Activated CD4-positive, alpha-beta T cell treated with anti-CD3 and anti-CD28 coated beads for 36 hours (primary cell): ENCODE measurements at regions not wholly inside any gene's neighbourhood (a gene's known extent, or its start where the extent isn't known, plus 50 kb on each side); places are given as distances from the start of the nearest gene placed in this dataset.

ENCODE experiments used
- ATAC-seq: fragments of 200-7000 bp; cut with Tn5 transposase; one replicate; pipeline ENCODE4 v1.10.0; 2021; ENCODE audit warnings: mild to moderate bottlenecking, moderate library complexity
- CTCF ChIA-PET: fragments of 350-600 bp; sonication (Branson Sonifier 250); formaldehyde crosslinking; loops from one replicate; lab custom pipeline; 2021; ENCODE audit warnings: antibody characterized with exemption; lab: Charles Lee
- POLR2A ChIA-PET: fragments of 350-600 bp; sonication (Branson Sonifier 250); formaldehyde crosslinking; loops from one replicate; lab custom pipeline; 2021; ENCODE audit warnings: antibody characterized with exemption, inconsistent platforms; lab: Charles Lee
- DNase-seq: peaks from one replicate; pipeline ENCODE4 v3.0.0-alpha.2; 2020
- H3K27ac Mint-ChIP-seq: one replicate; pipeline ENCODE4 v1.8.0; 2021; ENCODE audit warnings: mixed read lengths
- H3K27me3 Mint-ChIP-seq: one replicate; pipeline ENCODE4 v1.8.0; 2021; ENCODE audit warnings: mixed read lengths
- H3K36me3 Mint-ChIP-seq: one replicate; pipeline ENCODE4 v1.8.0; 2021; ENCODE audit warnings: low read depth, mixed read lengths
- H3K4me1 Mint-ChIP-seq: one replicate; pipeline ENCODE4 v1.8.0; 2021; ENCODE audit warnings: mixed read lengths
- H3K4me3 Mint-ChIP-seq: one replicate; pipeline ENCODE4 v1.8.0; 2021; ENCODE audit warnings: mild to moderate bottlenecking, moderate library complexity, mixed read lengths
- H3K9me3 Mint-ChIP-seq: one replicate; pipeline ENCODE4 v1.8.0; 2021; ENCODE audit warnings: low read depth, mixed read lengths
- intact Hi-C, 2 experiments: fragments of 100-400 bp; cut with DNase I in 1 of 2; cut with micrococcal nuclease in 1 of 2; formaldehyde crosslinking; loops; one replicate each; pipeline versions ENCODE4 v1.14.2 to v1.15.1; 2022 to 2024; cut with DNase I, micrococcal nuclease

DNA sequence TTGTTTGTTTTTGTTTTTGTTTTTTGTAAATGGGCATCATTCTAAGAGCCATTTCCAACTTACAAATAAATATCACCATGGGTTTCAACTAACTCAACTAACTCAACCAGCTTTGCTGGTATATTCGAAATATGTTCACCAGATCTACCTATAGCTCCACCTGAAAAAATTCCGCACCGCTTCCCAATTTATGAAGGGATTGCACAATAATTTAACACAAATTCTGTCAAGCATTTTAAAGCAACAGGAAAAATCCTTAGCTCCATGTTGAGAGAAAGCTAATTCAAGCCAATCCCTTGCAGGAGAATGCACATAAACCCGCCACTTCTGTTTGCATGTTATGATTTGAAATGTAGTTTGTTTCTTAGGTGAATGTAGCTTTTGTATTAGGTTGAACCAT lies 417.8 kb downstream of the EFNB2 start:
- H3K36me3 Mint-ChIP-seq = no peaks in the 10 kb centered on the region
- H3K4me1 Mint-ChIP-seq = no peaks in the 10 kb centered on the region
- no peak for DNase-seq
- CTCF ChIA-PET = no interaction called here
- H3K27me3 Mint-ChIP-seq = peaks cover 15% of the 10 kb centered on the region
- POLR2A ChIA-PET = interaction anchor here (0.6 kb wide), 1 partner anchor 59 kb away, joined by 3 read pairs; no protein-coding TSS in a partner anchor
- H3K9me3 Mint-ChIP-seq = no peaks in the 10 kb centered on the region
- ATAC-seq = no peak
- H3K4me3 Mint-ChIP-seq = no peak overlapping the region
- no peak overlapping the region for H3K27ac Mint-ChIP-seq
- intact Hi-C loops = no loop called here

DNA sequence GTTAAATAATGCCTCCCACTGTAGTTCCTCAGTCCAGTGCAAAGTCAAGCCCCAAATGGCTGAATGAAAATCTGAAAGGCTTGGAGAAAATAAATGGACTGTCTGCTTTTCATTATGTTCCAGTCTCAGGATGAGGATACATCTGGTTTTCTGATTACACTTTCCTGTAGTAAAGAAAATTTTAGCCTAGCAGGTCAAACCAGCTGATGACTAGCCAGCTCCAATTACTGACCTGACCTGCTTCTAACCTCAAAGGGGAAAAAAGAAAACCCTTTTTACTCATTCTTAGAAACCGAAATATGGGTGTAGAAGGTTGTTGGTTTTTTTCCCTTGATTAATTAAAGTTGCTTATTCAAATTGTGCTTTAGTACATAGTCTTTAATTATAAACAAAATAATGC lies 418.4 kb downstream of the EFNB2 start:
- H3K4me1 Mint-ChIP-seq = no peaks in the 10 kb centered on the region
- intact Hi-C loops = no loop called here
- H3K4me3 Mint-ChIP-seq = no peak overlapping the region
- no peak for DNase-seq
- no peak for ATAC-seq
- H3K27me3 Mint-ChIP-seq = peaks cover 15% of the 10 kb centered on the region
- ChIA-PET CTCF (no interaction called here), POLR2A (interaction anchor here (0.6 kb wide), 1 partner anchor 60 kb away, joined by 3 read pairs; no protein-coding TSS in a partner anchor)
- no peaks in the 10 kb centered on the region for H3K36me3 Mint-ChIP-seq
- no peak overlapping the region for H3K27ac Mint-ChIP-seq
- H3K9me3 Mint-ChIP-seq = no peaks in the 10 kb centered on the region

DNA sequence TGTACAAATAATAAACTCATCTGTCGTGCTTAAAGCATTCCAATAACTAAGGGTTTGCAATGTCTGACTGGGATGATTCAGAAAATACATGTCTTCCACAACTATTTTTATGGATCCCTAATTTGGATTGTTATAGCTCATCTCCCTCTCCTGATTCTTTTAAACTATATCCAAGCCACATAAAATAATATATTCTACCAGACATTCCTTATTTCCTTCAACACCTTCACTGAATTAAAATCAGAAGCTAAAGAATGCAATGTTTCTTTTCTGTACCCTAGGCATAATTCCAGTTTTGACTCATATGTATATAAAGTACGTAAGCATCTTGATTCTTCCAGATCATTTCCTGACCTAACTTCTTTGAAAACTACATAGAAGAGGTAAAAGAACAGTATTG lies 420.4 kb downstream of the EFNB2 start:
- Mint-ChIP-seq H3K4me1 (no peaks in the 10 kb centered on the region), H3K27me3 (peaks cover 7% of the 10 kb centered on the region), H3K27ac (no peak overlapping the region), H3K36me3 (no peaks in the 10 kb centered on the region), H3K9me3 (no peaks in the 10 kb centered on the region), H3K4me3 (no peak overlapping the region)
- ATAC-seq (no peak), DNase-seq (no peak)
- ChIA-PET POLR2A (no interaction called here), CTCF (no interaction called here)
- intact Hi-C loops = no loop called here

DNA sequence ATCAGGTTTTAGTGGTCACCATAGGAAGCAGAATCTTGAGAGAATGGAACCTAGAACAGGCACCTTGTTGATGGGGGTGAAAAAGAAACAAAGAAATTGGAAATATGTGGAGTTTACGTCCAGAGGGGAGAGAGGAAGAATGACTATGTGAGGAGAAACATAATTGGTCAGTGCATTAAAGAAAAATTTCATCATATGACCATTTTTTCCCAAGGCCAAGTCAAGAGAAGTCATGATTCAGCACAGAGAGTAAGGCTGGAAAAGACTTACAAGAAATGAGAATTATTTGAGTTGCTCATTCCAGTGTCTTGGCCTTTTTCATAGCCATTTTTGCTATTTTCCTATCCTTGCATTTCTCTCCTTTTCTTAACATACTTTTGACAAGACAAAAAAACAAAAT lies 421.7 kb downstream of the EFNB2 start:
- ChIA-PET CTCF (no interaction called here), POLR2A (no interaction called here)
- no peaks in the 10 kb centered on the region for H3K4me1 Mint-ChIP-seq
- intact Hi-C loops = no loop called here
- DNase-seq (no peak), ATAC-seq (no peak)
- H3K27me3 Mint-ChIP-seq = peaks cover 4% of the 10 kb centered on the region
- no peak overlapping the region for H3K4me3 Mint-ChIP-seq
- no peaks in the 10 kb centered on the region for H3K9me3 Mint-ChIP-seq
- no peak overlapping the region for H3K27ac Mint-ChIP-seq
- H3K36me3 Mint-ChIP-seq = no peaks in the 10 kb centered on the region

DNA sequence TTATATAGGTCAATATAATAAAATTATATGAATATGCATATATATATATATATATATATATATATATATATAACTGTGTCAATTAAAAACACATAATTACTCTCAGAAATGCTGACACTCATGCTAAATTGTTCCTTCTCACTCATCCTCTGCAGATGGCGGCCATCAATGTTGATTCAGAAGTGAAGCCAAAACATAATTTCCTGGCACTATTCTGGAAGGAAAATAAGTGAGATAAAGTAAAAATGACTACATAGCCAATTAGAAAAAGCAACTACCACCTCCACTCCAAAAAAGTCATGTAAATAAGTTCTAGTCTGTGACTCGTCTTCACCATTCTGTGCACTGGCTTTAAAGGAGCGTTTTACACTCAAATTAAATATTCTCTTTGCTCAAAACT lies 423.3 kb downstream of the EFNB2 start:
- intact Hi-C loops = no loop called here
- ChIA-PET CTCF (no interaction called here), POLR2A (no interaction called here)
- H3K4me3 Mint-ChIP-seq = no peak overlapping the region
- H3K9me3 Mint-ChIP-seq = no peaks in the 10 kb centered on the region
- H3K27me3 Mint-ChIP-seq = peaks cover 4% of the 10 kb centered on the region
- H3K27ac Mint-ChIP-seq = no peak overlapping the region
- ATAC-seq = no peak
- no peak for DNase-seq
- no peaks in the 10 kb centered on the region for H3K4me1 Mint-ChIP-seq
- H3K36me3 Mint-ChIP-seq = no peaks in the 10 kb centered on the region

DNA sequence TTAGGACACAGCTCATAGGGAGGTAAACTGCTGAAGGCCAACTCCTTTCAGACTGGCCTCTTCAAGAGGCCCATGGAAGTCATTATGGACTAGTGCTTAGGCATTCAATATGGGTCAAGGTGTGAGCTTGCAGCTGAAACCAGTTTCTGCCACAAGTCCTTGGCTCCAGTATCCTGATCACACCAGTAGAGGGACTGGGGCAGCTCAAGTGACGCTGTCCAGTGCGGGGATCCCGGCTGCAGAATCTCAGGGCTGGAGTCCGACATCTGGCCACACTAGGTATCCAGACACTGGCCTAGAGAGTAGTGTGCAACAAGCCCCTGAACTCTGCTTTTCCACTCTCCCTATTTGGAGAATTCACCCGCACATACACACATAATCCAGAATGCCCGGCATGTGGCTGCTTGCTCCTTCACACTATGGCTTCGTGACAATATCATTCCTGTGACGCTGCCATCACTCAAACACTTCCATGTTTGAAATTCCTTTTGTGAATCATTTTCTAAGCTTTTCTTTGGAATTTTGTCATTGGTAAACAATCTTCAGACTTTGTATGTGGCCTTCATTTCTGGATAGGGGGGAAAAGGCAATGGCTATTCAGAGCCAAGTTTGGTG lies 425.1 kb downstream of the EFNB2 start:
- H3K4me1 Mint-ChIP-seq = no peaks in the 10 kb centered on the region
- CTCF ChIA-PET = no interaction called here
- H3K36me3 Mint-ChIP-seq = no peaks in the 10 kb centered on the region
- no peak for DNase-seq
- intact Hi-C loops = no loop called here
- POLR2A ChIA-PET = no interaction called here
- H3K9me3 Mint-ChIP-seq = no peaks in the 10 kb centered on the region
- peaks cover 2% of the 10 kb centered on the region for H3K27me3 Mint-ChIP-seq
- no peak overlapping the region for H3K4me3 Mint-ChIP-seq
- no peak overlapping the region for H3K27ac Mint-ChIP-seq
- ATAC-seq = no peak

DNA sequence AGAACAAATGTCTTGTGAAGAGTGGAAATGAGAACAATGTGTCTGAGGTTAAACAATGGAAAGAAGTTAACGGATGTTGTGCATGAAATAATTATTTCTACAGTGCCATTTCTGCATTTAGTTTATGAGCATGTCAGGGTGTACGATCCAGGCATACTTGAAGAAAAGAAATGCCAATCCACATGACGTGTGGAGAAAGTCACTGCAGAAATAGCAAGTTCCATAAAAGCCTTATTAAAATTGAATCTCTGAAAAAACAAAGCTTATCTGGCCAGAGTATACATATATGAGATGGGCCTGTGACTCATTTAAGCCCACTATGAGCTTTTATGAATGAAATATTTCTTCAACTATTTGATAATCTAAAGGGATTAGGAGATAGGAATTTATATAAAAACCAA lies 426.1 kb downstream of the EFNB2 start:
- Mint-ChIP-seq H3K36me3 (no peaks in the 10 kb centered on the region), H3K4me1 (no peaks in the 10 kb centered on the region), H3K27ac (no peak overlapping the region), H3K4me3 (no peak overlapping the region), H3K27me3 (peaks cover 2% of the 10 kb centered on the region), H3K9me3 (no peaks in the 10 kb centered on the region)
- DNase-seq = no peak
- ChIA-PET CTCF (no interaction called here), POLR2A (no interaction called here)
- intact Hi-C loops = no loop called here
- no peak for ATAC-seq

DNA sequence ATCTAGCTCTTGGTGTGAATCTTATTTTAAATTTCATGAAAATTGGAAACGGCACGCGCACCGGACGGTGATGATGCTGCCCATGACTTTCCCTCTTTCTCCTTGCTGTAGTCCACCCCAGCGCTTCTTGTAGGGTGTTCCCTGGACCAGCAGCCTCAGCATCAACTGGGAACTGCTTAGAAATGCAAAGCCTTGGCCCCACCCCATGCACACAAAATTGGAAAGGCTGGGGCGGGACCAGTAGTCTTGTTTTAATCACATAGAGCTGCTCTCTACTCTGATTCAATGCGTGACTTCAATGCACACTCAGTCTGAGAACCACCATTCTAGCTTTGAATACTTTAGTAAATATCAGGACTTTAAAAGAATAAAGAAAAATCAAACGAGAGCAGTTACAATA lies 427.1 kb downstream of the EFNB2 start:
- intact Hi-C loops = no loop called here
- Mint-ChIP-seq H3K4me3 (no peak overlapping the region), H3K36me3 (no peaks in the 10 kb centered on the region), H3K9me3 (no peaks in the 10 kb centered on the region), H3K27me3 (no peaks in the 10 kb centered on the region), H3K27ac (no peak overlapping the region), H3K4me1 (no peaks in the 10 kb centered on the region)
- ChIA-PET POLR2A (no interaction called here), CTCF (no interaction called here)
- no peak for DNase-seq
- ATAC-seq = no peak

DNA sequence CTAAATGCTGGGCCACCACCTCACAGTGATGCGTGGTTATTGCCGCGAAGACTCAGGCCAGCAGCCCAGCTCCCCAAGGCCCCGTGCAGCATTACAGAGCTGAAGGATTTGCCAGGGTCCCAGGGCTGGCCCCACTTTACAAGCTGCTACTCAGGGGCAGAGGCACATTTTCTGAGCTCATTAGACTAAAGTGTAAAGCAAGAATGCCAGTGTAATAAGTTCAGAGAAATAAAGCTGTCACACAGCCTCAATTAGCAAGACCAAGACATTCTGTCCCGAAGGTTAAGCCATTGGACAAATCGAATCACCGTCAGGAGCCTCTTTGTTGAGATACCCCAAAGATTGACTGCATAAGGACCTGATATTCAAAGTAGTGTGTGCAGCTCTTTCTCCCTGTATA lies 428.4 kb downstream of the EFNB2 start:
- ATAC-seq (no peak), DNase-seq (no peak)
- ChIA-PET CTCF (no interaction called here), POLR2A (no interaction called here)
- Mint-ChIP-seq H3K4me3 (no peak overlapping the region), H3K4me1 (no peaks in the 10 kb centered on the region), H3K9me3 (no peaks in the 10 kb centered on the region), H3K27ac (no peak overlapping the region), H3K36me3 (no peaks in the 10 kb centered on the region), H3K27me3 (no peaks in the 10 kb centered on the region)
- intact Hi-C loops = no loop called here

DNA sequence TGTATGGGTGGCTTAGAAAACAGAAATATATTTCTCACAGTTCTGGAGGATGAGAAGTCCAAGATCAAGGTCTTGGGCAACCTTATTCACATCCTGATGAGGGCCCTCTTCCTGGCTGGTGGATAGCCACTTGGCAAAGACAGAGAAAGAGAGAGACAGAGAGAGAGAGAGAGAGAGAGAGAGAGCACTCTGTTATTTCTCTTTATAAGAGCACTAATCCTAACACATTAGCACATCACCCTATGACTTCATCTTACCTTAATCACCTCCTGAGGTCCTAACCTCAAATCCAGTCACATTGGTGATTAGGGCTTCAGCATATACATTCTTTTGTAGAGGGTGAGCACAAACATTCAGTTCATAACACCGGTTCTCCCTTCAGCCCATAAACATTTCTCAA lies 430.3 kb downstream of the EFNB2 start:
- Mint-ChIP-seq H3K36me3 (no peaks in the 10 kb centered on the region), H3K27ac (no peak overlapping the region), H3K27me3 (no peaks in the 10 kb centered on the region), H3K4me3 (no peak overlapping the region), H3K4me1 (no peaks in the 10 kb centered on the region), H3K9me3 (no peaks in the 10 kb centered on the region)
- CTCF ChIA-PET = no interaction called here
- no peak for ATAC-seq
- POLR2A ChIA-PET = no interaction called here
- DNase-seq = no peak
- intact Hi-C loops = no loop called here

DNA sequence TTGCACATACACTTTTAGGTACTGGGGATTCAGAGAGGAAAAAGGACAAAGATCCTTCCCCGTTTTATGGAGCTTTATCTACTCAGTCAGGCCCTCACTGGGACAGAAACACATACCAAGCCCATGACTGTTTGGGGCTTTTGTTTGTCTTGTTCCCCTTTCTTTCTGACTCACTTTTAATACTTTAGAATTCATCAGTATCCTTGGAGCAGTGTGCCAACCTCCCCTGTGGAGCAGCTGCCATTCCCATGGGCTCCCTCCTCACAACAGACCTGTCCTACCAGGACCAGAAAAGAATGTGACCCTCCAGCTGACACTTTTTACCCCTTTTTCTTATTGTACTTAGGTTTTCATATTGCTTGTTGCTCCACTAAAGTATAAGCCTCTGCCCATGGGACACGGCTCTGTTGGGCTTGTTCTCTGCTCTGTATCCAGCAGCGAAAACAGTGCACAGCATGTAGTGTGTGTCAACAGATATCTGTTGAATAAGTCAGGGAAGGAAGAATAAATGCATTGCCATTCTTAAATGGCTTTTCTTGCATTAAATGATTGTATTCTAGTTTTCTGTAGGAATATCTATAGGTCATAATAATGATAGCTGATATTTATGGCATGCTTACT lies 431.1 kb downstream of the EFNB2 start:
- H3K4me1 Mint-ChIP-seq = no peaks in the 10 kb centered on the region
- ChIA-PET CTCF (no interaction called here), POLR2A (no interaction called here)
- no peaks in the 10 kb centered on the region for H3K9me3 Mint-ChIP-seq
- no peak overlapping the region for H3K27ac Mint-ChIP-seq
- ATAC-seq = no peak
- no peak overlapping the region for H3K4me3 Mint-ChIP-seq
- no peaks in the 10 kb centered on the region for H3K36me3 Mint-ChIP-seq
- H3K27me3 Mint-ChIP-seq = no peaks in the 10 kb centered on the region
- intact Hi-C loops = no loop called here
- DNase-seq = no peak

DNA sequence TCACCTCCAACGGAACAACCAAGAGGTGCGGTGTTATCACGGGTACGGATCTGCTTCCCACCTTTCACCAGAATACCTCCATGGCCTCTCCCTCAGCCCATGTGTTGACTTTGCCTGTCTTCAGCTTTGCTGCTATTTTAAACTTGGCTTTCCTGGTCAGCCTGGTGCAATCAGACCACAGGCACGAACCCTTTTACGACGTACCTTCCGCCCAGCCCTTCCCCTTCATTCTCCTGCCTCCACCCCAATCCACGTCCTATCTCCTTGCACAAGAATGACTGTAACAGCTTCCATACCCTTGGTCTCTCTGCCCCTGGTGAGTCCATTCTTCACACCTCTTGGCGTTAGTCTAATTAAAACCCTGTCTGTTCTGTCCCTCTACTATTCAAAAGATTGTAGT lies 431.7 kb downstream of the EFNB2 start:
- Mint-ChIP-seq H3K27ac (no peak overlapping the region), H3K27me3 (no peaks in the 10 kb centered on the region), H3K9me3 (no peaks in the 10 kb centered on the region), H3K4me1 (no peaks in the 10 kb centered on the region), H3K36me3 (no peaks in the 10 kb centered on the region), H3K4me3 (no peak overlapping the region)
- POLR2A ChIA-PET = no interaction called here
- CTCF ChIA-PET = no interaction called here
- ATAC-seq = no peak
- DNase-seq = no peak
- intact Hi-C loops = no loop called here
